GM18907 (cell line): ENCODE measurements at regions not wholly inside any gene's neighbourhood (a gene's known extent, or its start where the extent isn't known, plus 50 kb on each side); places are given as distances from the start of the nearest gene placed in this dataset.
"Not testable (repeated sequence)": the region's sequence is repeated elsewhere in the genome, so short reads cannot be mapped to it uniquely, and the experiment has no call there.

Experiments used
- ATAC-seq: cut with Tn5 transposase; IDR thresholded peaks from one replicate; pipeline ENCODE4 v1.9.1; 2021; ENCODE audit warnings: mild to moderate bottlenecking, moderate library complexity; ENCODE audit not compliant: unreplicated experiment

GRCh38 chr10:64277536-64277935 is 756.3 kb downstream of the REEP3 start:
- no peak for ATAC-seq

DNA sequence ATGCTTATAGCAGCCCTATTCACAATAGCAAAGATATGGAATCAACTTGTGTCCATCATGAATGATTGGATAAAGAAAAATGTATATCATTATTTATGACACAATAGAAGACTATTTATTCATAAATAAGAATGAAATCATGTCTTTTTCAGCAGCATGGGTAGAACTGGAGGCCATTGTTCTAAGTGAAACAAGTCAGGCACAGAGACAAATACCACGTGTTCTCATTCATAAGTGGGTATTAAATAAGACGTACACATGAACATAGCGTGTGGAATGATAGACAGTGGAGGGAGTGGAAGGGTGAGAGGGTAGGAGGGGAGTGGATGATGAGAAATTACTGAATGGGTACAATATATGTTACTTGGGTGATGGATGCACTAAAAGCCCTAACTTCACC is 762.4 kb downstream of the REEP3 start:
- no peak for ATAC-seq

DNA sequence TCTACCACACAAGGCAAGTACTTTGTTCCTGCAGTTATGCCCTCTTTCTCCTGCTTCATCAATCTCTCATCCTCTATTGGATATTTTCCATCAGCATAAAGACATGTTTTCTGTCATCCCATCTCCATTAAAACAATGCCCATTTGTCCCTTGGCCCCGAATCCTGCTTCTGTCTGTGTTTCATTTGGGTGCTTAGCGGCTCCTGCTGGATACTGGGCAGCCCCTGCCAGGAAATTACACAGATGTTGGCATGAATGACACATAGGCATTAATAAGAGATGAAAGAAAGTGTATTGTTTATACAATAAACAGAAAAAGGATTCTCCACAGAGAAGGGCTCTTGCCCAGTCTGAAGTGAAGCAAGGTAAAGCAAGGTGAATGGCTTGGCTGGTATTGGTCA is 765.3 kb downstream of the REEP3 start:
- ATAC-seq, result no peak

DNA sequence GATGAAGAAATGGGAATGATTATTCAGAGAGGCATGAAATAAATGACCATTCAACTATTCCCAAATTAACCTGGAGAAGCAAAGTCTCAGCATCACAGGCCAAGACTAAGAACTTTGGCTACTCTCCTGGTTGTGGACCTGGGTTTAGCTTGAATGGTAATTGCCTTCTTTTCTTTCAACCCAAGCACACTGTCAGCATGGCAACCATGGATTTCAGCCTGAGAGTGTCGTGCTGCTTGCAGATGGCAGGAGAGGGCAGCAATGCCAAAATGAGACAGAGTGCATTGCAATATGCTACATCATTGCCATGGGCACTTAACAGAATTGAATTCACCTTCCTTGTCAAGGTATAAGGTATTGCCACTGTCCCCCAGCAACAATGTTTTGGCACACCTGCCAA is 767.2 kb downstream of the REEP3 start:
- no peak for ATAC-seq

GRCh38 chr10:64303566-64303965 is 782.4 kb downstream of the REEP3 start:
- ATAC-seq, result no peak

GRCh38 chr10:64306729-64307327 is 785.6 kb downstream of the REEP3 start:
- no peak for ATAC-seq

DNA sequence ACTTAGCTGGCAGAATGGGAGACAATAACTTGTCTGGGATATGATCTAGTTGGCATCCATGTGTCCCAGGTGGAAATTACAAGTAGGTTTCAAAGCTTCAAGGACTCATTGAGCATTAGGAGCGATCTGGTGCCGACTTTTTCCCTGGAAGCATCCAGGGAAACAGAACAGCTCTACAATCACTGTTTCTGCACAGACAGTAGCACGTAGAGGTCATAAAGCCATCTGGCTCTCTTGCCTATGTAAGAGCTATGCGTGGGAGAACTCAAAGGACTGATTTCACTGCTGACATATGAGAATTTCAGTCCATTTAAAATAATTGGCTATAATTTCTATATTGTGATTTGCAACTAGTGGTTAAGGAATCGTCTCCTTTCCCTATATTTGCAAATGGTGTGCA is 791.7 kb downstream of the REEP3 start:
- ATAC-seq, result no peak

GRCh38 chr10:64313967-64314366 is 792.8 kb downstream of the REEP3 start:
- ATAC-seq, result no peak

- no peak for ATAC-seq
Measured at GRCh38 chr10:64316416-64316815, 795.2 kb downstream of the REEP3 start.

GRCh38 chr10:64316833-64317232 is 795.6 kb downstream of the REEP3 start:
- no peak for ATAC-seq

GRCh38 chr10:64320448-64320847 is 799.2 kb downstream of the REEP3 start:
- ATAC-seq, result no peak

GRCh38 chr10:64329510-64329909 is 808.3 kb downstream of the REEP3 start:
- no peak for ATAC-seq

GRCh38 chr10:64332551-64332950 is 811.4 kb downstream of the REEP3 start:
- ATAC-seq, result no peak

GRCh38 chr10:64334084-64334483 is 812.9 kb downstream of the REEP3 start:
- no peak for ATAC-seq

- no peak for ATAC-seq
Measured at GRCh38 chr10:64344211-64344610, 823.0 kb downstream of the REEP3 start.

GRCh38 chr10:64345856-64346255 is 824.7 kb downstream of the REEP3 start:
- no peak for ATAC-seq

GRCh38 chr10:64346389-64346788 is 825.2 kb downstream of the REEP3 start:
- no peak for ATAC-seq

GRCh38 chr10:64350665-64351064 is 829.5 kb downstream of the REEP3 start:
- no peak for ATAC-seq

DNA sequence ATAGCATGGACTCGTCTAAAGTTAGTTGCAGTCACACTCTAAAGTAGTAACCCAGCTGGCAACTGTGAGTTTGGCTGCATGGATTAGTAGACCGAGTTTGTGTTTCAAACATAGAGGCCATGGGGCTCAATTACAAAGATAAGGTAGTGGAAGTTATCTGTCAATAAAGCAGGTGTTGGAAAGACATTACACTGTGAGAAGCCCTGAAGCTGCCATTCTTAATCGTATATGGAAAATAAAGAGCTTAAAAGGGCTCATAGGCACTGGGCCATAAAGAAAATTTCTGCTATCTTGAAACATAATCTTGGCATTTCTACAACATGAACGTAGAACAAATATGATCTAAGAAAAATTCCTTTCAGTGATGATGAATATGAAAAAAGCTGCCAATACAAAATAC is 837.7 kb downstream of the REEP3 start:
- ATAC-seq, result no peak

- not testable (repeated sequence) for ATAC-seq
Measured at GRCh38 chr10:64360240-64360639, 839.0 kb downstream of the REEP3 start.

DNA sequence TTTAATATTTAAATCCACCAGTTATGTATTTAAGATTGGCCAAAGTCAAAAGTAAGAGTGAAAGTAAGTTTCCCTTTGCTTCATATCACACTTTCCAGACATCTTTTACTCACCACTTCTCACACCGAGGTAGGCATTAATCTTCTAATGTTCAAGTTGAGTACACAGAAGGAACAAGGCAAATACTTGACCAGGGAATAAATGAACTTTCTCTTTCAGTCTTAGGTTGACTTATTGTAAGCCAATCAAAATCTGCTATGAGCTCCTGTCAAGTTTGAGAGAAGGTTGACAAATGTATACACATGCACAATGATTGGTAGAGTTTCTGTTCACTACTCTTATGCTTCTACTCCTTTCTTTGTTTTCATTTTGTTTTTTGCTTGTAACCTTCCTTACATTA is 842.5 kb downstream of the REEP3 start:
- ATAC-seq, result no peak

- no peak for ATAC-seq
Measured at GRCh38 chr10:64365663-64366062, 844.5 kb downstream of the REEP3 start.

DNA sequence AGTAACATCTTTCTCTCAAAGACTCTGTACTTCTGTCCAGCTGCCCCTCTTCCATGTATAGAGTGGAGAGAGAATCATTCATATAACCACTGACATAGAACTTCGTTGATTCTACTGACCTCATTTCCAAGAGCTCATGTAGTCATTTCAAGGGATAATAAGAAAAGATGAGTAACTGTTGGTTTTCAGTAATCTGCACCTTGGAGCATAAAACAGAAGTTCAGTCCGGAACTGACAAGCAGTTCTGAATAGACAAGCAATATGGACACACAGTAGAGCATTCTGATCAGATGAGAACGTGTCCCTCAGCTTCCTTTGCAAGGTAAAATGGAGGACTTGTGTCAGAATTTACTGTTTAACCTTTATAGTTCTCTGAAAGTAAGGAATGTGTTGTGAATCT is 847.1 kb downstream of the REEP3 start:
- no peak for ATAC-seq
